ENCODE measurements at regions not wholly inside any gene's neighbourhood (a gene's known extent, or its start where the extent isn't known, plus 50 kb on each side); places are given as distances from the start of the nearest gene placed in this dataset.
"Not testable (repeated sequence)": the region's sequence is repeated elsewhere in the genome, so short reads cannot be mapped to it uniquely, and the experiment has no call there.

DNA sequence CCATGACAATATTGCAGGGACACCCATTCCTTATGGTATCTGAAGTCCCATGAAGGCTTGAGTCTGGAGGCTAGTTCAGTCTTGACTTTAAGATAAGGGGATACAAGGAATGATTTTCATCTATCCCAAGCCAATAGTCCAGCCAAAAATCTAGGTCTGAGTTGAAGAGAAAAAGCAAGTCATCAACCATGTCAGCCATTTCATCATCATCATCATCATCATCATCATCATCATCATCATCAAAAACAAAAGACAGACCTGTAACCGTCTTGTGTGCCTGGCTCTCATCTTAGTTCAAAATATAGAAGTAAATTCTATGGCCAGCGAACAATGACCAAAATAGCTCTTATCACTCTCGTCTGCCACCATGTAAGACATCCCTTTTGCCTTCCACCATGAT, 59.5 kb upstream of the FAM90A26 start:
- DNase-seq = not testable (repeated sequence)

DNA sequence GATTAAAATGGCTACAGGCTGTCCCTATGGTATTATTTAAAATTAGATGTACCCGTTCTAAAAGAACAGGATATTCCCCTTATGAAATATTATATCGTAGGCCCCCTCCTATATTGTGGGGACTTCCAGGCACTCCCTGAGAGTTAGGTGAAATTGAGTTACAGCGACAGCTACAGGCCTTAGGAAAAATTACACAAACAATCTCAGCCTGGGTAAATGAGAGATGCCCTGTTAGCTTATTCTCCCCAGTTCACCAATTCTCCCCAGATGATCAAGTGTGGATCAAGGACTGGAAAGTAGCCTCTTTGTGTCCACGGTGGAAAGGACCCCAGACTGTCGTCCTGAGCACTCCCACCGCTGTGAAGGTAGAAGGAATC, 67.1 kb upstream of the FAM90A26 start:
- not testable (repeated sequence) for DNase-seq

DNA sequence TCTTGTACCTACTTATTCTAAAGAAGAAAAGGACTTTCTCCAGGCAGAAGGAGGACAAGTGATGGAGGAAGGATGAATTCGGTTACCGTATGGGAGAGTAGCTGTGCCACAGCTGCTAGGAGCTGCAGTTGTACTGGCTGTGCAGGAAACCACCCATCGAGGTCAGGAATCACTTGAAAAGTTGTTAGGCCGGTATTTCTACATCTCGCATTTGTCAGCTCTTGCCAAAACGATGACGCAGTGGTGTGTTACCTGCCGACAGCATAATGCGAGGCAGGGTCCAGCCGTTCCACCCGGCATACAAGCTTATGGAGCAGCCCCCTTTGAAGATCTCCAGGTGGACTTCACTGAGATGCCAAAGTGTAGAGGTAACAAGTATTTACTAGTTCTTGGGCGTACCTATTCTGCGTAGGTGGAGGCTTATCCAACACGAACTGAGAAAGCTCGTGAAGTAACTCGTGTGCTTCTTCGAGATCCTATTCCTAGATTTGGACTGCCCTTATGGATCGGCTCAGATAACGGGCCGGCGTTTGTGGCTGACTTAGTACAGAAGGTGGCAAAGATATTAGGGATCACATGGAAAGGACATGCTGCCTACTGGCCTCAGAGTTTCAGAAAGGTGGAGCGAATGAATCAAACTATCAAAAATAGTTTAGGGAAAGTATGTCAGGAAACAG, 67.6 kb upstream of the FAM90A26 start:
- DNase-seq = not testable (repeated sequence)

DNA sequence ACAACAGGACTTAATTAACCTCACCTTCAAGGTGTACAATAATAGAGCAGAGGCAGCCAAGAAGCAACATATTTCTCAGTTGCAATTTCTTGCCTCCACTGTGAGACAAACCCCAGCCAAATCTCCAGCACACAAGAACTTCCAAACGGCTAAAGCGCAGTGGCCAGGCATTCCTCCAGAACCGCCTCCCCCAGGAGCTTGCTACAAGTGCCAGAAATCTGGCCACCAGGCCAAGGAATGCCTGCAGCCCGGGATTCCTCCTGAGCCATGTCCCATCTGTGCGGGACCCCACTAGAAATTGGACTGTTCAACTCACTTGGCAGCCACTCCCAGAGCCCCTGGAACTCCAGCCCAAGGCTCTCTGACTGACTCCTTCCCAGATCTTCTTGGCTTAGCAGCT, 73.9 kb upstream of the FAM90A26 start:
- DNase-seq = not testable (repeated sequence)

DNA sequence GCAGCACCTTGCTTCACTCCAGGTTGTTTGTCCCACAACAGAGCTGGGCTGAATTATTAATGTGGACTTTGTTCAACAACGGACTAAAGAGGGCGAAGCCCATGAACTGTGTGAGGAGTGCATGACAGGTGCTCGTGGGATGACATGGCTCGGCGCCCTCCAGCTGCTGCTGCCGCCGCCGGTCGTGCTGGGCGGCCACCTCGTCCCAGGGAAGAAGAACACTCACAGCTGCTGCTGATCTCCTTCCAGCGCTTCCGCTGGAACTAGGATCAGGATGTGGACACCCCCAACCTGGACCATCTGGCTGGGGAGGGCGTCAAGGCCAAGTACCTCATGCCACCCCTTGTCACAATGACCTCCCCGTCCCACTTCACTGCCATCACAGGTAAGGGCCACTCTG, 91.4 kb upstream of the FAM90A26 start:
- not testable (repeated sequence) for DNase-seq

DNA sequence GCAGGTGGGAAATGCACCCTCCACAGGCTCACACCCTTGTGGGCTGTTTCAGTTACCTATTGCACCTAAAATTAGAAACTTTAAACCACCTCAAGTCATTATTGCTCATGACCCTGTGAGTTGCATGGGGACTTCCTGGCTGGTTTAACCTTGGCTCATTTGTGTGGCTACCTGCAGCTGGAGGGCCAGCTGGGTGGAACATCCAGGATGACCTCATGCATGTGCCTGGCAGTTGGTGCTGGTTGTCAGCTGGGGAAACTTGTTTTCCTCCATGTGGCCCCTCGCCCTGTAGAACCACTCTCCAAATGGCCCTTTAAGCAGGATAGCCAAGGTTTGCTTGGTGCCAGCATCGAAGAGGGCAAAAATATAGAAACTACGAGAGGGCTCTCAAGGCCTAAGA, 93.2 kb upstream of the FAM90A26 start:
- not testable (repeated sequence) for DNase-seq

DNA sequence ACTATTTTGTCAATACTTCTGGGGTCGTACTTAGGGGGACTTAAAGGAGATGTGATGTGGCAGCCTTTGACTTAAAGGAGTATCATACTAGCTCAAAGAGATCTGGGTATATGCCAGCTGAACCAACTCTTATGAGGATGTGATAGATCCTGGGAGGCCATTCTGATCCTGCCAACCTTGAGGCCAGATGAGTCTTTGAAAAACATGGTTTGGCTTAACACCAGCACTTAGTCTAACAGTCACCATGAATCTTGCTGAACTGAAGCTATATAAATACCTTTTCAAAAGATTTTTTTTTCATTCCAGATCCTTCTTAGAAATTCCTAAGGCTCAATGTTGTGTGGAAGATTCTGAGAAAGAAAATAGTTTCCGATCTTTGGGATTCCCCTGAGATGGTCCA, 93.7 kb upstream of the FAM90A26 start:
- not testable (repeated sequence) for DNase-seq

DNA sequence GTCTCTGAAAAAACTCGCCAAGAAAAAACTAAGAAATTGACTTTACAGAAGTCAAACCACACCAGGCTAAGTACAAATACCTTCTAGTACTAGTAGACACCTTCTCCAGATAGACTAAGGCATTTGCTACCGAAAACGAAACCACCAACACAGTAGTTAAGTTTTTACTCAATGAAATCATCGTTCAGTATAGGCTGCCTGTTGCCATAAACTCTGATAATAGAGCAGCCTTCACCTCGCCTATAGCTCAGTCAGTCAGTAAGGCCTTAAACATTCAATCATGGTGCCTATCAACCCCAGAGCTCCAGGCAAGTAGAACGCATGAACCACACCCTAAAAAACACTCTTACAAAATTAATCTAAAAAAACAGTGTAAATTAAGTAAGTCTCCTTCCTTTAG, 96.8 kb upstream of the FAM90A26 start:
- peak in 1 of 5 experiments; percentile 40 for DNase-seq

DNA sequence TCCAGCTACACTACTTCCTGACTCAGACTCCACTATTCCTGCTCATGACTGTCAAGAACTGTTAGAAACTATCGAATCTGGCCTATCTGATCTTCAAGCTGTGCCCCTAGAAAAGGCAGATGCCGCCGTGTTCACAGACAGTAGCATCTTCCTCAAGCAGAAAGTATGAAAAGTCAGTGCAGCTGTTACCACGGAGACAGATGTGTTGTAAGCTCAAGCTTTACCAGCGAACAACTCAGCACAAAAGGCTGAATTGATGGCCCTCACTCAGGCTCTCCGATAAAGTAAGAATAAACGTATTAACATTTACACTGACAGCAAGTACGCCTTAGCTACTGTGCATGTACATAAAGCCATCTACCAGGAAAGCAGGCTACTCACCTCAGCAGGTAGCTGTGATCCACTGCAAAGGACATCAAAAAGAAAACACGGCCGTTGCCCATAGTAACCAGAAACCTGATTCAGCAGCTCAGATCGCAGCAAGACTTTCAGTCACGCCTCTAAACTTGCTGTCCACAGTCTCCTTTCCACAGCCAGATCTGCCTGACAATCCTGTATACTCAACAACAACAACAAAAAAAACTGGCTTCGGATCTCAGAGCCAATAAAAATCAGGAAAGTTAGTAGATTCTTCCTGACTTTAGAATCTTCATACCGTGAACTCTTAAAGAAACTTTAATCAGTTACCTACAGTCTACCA, 97.5 kb upstream of the FAM90A26 start:
- peak in 1 of 5 experiments; percentile 25 for DNase-seq

DNA sequence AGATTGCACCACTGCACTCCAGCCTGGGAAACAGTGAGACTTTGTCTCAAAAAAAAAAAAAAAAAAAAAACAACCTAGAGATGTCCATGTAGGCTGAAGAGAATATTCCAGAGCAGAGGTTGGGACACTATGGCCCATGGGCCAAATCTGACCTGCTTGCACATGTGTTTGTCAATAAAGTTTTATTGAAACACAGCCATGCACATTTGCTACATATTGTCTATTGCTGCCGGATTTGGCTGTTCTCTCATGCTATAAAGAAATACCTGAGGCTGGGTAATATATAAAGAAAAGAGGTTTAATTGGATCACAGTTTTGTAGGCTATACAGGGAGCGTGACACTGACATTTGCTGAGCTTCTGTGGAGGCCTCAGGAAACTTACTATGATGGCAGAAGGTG, 102.3 kb upstream of the FAM90A26 start:
- not testable (repeated sequence) for DNase-seq

DNA sequence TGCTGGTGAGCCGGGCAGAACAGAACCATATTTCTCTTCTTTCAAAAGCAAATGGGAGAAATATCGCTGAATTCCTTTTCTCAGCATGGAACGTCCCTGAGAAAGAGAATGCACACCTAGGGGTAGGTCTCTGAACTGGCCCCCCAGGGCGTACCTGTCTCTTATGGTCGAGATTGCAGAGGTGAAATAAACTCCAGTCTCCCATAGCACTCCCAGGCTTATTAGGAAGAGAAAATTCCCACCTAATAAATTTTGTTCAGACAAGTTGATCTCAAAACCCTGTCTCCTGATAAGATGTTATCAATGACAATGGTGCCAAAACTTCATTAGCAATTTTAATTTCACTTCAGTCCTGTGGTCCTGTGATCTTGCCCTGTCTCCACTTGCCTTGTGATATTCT, 106.6 kb upstream of the FAM90A26 start:
- not testable (repeated sequence) for DNase-seq

DNA sequence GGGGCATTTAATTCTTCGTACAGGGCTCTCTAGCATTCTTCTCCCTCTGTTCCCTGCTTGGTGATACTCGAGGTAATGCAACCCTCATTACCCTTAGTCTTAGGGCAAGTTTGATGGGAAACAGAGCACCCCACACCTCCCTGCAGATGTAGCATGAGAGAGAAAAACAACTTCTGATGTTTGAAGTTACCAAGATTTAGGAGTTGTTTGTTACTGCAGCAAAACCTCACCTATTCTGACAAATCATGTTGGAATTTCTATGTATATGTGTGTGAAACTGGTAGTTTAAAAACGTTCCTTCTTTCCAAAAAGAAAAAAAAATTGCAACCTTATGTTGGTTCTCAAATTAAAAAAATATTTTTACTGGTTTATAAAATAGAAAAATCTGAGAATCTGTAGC, 145.3 kb upstream of the FAM90A26 start:
- DNase-seq = not testable (repeated sequence)

DNA sequence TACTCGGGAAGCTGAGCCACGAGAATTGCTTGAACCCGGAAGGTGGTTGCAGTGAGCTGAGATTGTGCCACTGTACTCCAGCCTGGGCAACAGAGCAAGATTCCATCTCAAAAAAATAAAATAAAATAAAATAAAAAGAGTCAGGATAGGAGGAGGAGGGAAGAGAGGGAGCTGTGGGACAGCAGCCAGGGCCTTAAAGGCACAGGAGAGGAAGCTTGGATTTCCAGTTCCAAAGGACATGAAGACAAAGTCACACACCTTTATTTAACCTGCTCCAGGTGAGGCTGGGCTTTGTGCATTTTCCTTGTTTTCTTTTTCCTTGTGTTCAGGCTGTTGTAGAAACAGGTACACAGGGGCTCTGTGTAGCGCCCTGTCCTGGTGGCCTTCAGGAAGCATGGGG, 138.2 kb upstream of the HMX1 start:
- DNase-seq = not testable (repeated sequence)

DNA sequence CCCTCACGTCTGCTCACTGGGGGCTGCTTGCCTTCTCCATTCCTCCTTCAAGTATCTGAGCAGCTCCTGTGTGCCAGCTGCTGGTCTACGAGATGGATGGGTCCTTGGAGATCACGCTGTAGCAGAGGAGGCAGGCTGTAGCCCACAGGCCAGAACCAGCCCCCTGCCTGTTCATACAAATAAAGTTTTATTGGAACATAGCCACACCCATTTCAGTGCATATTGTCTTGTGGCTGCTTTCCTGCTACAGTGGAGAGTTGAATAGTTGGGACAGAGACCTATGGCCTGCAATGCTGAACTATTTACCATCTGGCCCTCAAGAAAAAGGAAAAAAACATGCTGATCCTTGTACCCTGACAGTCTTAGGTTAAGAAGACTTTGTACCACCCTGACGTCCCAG, 136.8 kb upstream of the HMX1 start:
- DNase-seq = not testable (repeated sequence)

DNA sequence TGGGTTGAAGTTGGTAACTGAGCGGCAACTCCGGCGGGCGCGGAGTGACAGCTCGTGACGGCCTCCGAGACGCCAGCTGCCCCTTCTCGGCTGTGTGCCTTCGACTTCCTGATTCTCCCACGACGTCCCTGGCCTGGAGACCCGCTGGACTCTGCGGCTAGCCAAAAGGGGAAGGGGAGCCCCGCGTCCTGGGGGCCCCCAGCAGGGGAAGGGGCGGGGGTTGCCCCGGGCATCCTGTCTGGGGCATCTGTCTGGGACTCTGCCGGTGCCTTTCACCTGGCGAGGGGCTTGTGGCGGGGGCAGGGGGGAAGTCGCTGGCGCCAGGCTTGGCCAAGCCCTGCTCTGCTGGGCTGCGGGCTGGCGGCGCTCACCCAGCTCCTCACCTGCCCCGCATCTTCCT, 129.5 kb upstream of the HMX1 start:
- DNase-seq = not testable (repeated sequence)

DNA sequence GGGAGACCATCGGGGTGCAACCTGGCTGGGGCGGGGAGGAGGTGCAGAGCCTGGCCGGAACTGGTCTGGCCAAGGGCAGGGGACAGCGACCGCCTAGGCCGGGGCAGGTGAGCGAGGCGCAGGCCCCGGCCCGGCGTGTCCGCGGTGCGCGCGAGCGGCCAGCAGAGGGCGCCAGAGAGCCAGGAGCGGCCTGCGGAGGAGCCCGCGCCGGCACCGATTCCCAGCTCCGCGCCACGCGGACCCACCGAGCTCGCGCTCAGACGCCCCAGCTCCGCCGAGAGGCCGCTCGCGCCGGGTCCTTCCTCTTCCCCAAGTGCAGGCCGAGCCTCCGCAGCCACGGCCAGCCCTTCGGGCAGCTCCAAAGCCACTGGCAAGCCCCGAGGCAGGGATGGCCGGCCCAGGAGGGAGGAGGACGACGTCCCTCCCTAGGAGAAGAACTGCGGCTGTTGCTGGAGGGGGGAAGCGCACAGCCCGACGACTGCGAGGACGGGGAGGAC, 128.9 kb upstream of the HMX1 start:
- DNase-seq = peak in 4 of 5 experiments; percentile 13 to 39 (median 28)

DNA sequence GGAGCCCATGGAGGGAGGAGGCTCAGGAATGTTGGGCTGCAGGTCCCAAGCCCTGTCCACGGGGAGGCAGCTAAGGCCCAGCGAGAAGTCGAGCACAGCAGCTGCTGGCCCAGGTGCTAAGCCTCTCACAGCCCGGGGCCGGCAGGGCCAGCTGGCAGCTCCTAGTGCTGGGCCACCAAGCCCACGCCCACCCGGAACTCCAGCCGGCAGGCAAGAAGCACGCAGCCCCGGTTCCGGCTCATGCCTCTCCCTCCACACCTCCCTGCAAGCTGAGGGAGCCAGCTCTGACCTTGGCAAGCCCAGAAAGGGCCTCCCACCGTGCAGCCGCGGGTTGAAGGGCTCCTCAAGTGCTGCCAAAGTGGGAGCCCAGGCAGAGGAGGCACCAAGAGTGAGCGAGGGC, 121.3 kb upstream of the HMX1 start:
- DNase-seq = not testable (repeated sequence)

DNA sequence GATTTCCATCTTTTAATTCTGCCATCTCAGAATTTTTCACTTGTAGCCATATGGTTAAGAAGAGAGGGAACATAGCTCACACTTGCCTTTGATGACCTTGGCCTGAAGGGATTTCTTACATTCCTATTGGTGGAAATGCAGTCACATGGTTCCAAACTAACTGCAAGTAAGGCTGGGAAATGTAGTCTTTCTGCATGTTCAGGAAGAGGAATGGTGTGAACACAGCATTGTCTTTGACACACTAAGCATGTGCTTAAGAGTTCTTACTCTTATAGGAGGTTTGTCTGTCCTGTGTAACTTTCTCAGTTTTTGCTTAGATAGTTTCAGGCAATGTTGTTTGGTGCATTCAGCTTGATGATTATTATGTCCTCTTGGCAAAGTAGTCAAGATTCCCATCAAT, 119.8 kb upstream of the HMX1 start:
- not testable (repeated sequence) for DNase-seq

DNA sequence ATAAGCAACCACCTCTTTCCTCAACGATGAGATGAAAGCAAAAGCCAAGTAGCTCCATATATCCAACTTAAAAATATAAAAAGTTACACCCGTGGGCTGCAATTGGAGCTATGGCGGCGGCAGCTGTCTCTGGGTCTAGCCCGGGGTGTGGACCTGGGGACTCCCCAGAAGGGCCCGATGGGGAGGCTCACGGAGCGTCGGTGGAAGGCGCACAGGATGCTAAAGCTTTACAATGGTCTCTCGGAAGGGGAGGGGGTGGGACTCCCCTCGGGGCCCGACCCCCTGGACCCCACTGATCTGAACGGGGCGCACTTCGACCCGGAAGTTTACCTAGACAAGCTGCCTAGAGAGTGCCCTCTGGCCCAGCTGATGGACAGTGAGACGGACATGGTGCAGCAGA, 118.7 kb upstream of the HMX1 start:
- not testable (repeated sequence) for DNase-seq

DNA sequence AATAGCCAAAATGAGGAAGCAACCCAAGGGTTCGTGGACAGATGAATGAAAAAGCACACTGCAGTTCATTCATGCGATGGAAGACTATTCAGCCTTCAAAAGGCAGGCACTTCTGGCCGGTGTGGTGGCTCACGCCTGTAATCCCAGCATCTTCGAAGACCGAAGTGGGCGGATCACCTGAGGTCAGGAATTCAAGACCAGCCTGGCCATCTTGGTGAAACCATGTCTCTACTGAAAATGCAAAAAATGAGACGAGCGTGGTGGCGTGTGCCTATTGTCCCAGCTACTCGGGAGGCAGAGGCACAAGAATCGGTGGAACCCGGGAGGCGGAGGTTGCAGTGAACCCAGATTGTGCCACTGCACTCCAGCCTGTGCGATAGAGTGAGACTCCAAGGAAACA, 114.1 kb upstream of the HMX1 start:
- not testable (repeated sequence) for DNase-seq

DNA sequence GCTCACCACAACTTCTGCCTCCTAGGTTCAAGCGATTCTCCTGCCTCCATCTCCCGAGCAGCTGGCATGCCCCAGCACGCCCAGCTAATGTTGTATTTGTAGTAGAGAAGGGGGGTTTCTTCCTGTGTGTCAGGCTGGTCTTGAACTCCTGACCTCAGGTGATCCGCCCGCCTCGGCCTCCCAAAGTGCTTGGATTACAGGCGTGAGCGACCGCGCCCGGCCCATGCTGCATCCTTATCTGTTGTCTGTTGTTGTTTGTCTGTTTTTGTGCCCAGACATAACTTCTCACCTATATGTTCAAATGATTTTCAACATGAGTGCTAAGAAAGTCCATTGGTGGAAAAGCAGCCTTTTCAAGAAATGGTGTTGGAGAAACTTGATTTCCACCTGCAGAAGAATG, 113.0 kb upstream of the HMX1 start:
- DNase-seq = not testable (repeated sequence)

DNA sequence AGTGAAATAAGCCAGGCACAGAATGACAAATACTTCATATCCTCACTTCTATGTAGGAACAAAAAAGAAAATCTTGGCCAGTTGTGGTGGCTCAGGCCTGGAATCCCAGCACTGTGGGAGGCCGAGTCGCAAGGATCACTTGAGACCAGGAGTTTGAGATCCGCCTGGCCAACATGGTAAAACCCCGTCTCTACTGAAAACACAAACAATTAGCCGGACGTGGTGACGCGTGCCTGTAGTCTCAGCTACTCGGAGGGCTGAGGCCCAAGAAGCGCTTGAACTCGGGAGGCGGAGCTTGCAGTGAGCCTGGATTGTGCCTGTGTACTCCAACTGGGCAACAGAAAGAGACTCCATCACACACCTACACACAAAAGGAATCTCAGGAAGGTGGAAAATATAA, 112.3 kb upstream of the HMX1 start:
- DNase-seq = not testable (repeated sequence)

DNA sequence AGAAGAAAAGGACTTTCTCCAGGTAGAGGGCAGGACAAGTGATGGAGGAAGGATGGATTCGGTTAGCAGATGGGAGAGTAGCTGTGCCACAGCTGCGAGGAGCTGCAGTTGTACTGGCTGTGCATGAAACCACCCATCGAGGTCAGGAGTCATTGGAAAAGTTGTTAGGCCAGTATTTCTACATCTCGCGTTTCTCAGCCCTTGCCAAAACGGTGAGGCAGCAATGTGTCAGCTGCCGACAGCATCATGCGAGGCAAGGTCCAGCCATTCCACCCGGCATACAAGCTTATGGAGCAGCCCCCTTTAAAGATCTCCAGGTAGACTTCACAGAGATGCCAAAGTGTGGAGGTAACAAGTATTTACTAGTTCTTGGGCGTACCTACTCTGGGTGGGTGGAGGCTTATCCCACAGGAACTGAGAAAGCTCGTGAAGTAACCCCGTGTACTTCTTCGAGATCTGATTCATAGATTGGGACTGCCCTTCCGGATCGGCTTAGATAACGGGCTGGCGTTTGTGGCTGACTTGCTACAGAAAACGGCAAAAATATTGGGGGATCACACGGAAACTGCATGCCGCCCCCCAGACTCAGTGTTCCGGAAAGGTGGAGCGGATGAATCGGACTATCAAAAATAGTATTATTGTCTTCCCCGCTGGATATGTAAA, 105.0 kb upstream of the HMX1 start:
- DNase-seq = not testable (repeated sequence)

DNA sequence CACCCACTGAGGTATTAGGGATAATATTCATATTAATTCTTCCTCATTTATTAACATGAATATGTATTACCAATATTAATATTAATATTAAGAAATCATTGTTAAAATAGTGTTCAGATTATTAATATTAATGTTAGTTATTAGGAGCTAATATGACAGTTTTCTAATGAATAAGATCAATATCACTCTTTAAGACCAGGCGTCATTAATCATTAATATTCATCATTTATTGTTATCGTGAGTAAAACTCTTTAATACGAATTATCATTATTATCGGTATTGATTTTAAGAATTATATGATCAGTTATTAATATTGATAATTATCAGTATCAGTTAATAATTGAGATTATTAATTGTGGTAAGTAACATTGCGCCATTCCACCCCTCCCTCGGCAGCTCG, 101.0 kb upstream of the HMX1 start:
- not testable (repeated sequence) for DNase-seq

All from T-helper 2 cell (primary cell).